Vagina (tissue), 2 donors: ENCODE measurements at regions not wholly inside any gene's neighbourhood (a gene's known extent, or its start where the extent isn't known, plus 50 kb on each side); places are given as distances from the start of the nearest gene placed in this dataset.

Experiments
- POLR2A ChIP-seq, 2 donors: fragments of 450-650 bp; IDR thresholded peaks; one replicate each; pipeline ENCODE4 v1.6.1; 2017; ENCODE audit warnings: antibody characterized with exemption in 2 of 2, mild to moderate bottlenecking in 2 of 2, moderate library complexity in 2 of 2
- POLR2AphosphoS5 ChIP-seq, 2 donors: sonication (generic); formaldehyde crosslinking; IDR thresholded peaks; one replicate each; pipeline ENCODE4 v1.9.0; 2017; ENCODE audit warnings: antibody characterized with exemption in 2 of 2, mild to moderate bottlenecking in 2 of 2, low read depth in 1 of 2; ENCODE audit not compliant: insufficient read depth in 1 of 2
- TF ChIP-seq, protein P1 (sequence below), 3 experiments: fragments of 450-650 bp in 2 of 3; fragments of 200-600 bp in 1 of 3; sonication (generic) in 1 of 3; IDR thresholded peaks; one replicate each; pipeline ENCODE4 v1.5.1; 2017 to 2019; ENCODE audit warnings: antibody characterized with exemption in 3 of 3, mild to moderate bottlenecking in 2 of 3, moderate library complexity in 2 of 3

DNA sequence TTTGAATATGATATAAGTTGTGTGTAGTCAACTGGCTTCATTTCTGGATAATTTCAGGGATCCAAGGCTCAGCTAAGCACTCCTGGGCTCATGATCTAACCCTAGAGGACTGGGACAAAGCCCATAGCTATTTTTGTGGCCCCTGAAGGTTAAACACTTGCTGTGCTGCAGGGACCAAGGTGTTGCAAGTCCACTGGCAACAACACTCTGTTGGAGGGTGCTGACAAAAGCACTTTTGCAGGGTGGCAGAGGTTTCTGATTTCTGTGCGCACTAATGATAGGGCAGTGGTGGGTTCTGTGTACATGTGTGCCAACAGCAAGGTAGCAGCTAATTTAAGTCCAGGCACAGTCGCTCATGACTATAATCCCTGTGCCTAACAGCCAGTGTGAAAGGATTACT lies 445.3 kb upstream of the SYNCRIP start:
- TF ChIP-seq, protein P1, sequence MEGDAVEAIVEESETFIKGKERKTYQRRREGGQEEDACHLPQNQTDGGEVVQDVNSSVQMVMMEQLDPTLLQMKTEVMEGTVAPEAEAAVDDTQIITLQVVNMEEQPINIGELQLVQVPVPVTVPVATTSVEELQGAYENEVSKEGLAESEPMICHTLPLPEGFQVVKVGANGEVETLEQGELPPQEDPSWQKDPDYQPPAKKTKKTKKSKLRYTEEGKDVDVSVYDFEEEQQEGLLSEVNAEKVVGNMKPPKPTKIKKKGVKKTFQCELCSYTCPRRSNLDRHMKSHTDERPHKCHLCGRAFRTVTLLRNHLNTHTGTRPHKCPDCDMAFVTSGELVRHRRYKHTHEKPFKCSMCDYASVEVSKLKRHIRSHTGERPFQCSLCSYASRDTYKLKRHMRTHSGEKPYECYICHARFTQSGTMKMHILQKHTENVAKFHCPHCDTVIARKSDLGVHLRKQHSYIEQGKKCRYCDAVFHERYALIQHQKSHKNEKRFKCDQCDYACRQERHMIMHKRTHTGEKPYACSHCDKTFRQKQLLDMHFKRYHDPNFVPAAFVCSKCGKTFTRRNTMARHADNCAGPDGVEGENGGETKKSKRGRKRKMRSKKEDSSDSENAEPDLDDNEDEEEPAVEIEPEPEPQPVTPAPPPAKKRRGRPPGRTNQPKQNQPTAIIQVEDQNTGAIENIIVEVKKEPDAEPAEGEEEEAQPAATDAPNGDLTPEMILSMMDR (IDR thresholded peaks at IDR 0.05) = no peak
- no peak for TF ChIP-seq POLR2A (IDR thresholded peaks at IDR 0.05)
- no peak for TF ChIP-seq POLR2AphosphoS5 (IDR thresholded peaks at IDR 0.05; ENCODE audit: insufficient read depth in 1 of 2, low read depth in 1 of 2)
